IMR-90 (cell line): ENCODE measurements at regions not wholly inside any gene's neighbourhood (a gene's known extent, or its start where the extent isn't known, plus 50 kb on each side); places are given as distances from the start of the nearest gene placed in this dataset.

Experiments
- CHD1 ChIP-seq: IDR thresholded peaks from 2 replicates; pipeline ENCODE4 v1.6.1; 2012; ENCODE audit warnings: low read depth, low read length, improper control_type of control experiment
- MAZ ChIP-seq: IDR thresholded peaks from 2 replicates; pipeline ENCODE4 v1.6.1; 2012; ENCODE audit warnings: low read depth, mild to moderate bottlenecking, low read length, improper control_type of control experiment, moderate library complexity, borderline replicate concordance
- MXI1 ChIP-seq: IDR thresholded peaks from 2 replicates; pipeline ENCODE4 v1.6.1; 2012; ENCODE audit warnings: low read depth, mild to moderate bottlenecking, low read length, moderate library complexity, borderline replicate concordance
- RAD21 ChIP-seq: IDR thresholded peaks from 2 replicates; pipeline ENCODE4 v1.6.1; 2012; ENCODE audit warnings: low read length, improper control_type of control experiment
- RCOR1 ChIP-seq: IDR thresholded peaks from 2 replicates; pipeline ENCODE4 v1.6.1; 2012; ENCODE audit warnings: mild to moderate bottlenecking, low read length, improper control_type of control experiment; ENCODE audit not compliant: insufficient replicate concordance
- TF ChIP-seq, protein P1 (sequence below): conservative IDR thresholded peaks from 2 replicates; pipeline ENCODE4 v1.5.1; 2012; ENCODE audit warnings: mild to moderate bottlenecking, low read depth, low read length, improper control_type of control experiment

DNA sequence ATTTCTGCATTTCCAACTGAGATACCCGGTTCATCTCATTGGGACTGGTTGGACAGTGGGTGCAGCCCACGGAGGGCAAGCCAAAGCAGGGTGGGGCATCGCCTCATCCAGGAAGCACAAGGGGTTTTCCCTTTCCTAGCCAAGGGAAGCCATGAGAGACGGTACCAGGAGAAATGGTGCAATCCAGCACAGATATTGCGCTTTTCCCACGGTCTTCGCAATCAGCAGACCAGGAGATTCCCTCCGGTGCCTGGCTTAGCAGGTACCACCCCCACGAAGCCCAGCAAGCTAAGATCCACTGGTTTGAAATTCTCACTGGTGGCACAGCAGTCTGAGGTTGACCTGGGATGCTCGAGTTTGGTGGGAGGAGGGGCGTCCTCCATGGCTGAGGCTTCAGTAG lies 527.0 kb downstream of the TLE1 start:
- TF ChIP-seq, protein P1, sequence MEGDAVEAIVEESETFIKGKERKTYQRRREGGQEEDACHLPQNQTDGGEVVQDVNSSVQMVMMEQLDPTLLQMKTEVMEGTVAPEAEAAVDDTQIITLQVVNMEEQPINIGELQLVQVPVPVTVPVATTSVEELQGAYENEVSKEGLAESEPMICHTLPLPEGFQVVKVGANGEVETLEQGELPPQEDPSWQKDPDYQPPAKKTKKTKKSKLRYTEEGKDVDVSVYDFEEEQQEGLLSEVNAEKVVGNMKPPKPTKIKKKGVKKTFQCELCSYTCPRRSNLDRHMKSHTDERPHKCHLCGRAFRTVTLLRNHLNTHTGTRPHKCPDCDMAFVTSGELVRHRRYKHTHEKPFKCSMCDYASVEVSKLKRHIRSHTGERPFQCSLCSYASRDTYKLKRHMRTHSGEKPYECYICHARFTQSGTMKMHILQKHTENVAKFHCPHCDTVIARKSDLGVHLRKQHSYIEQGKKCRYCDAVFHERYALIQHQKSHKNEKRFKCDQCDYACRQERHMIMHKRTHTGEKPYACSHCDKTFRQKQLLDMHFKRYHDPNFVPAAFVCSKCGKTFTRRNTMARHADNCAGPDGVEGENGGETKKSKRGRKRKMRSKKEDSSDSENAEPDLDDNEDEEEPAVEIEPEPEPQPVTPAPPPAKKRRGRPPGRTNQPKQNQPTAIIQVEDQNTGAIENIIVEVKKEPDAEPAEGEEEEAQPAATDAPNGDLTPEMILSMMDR = no peak
- TF ChIP-seq RCOR1 = no peak
- TF ChIP-seq MAZ = no peak
- TF ChIP-seq MXI1 = no peak
- no peak for TF ChIP-seq RAD21
- no peak for TF ChIP-seq CHD1
